GM06990 (cell line): ENCODE measurements at regions not wholly inside any gene's neighbourhood (a gene's known extent, or its start where the extent isn't known, plus 50 kb on each side); places are given as distances from the start of the nearest gene placed in this dataset.

Experiments used
- DNase-seq: peaks from one replicate; pipeline ENCODE4 v3.0.0-alpha.2; 2011; ENCODE audit not compliant: insufficient read length; ENCODE audit errors: extremely low read depth
- H3K27me3 ChIP-seq: replicated peaks from 2 replicates; pipeline ENCODE4 v1.6.0; 2011; ENCODE audit warnings: low read length; ENCODE audit not compliant: control insufficient read depth, insufficient read depth
- H3K36me3 ChIP-seq: 2 replicates; pipeline ENCODE4 v1.5.1; 2011; ENCODE audit warnings: low read length; ENCODE audit not compliant: control insufficient read depth, insufficient read depth
- H3K4me3 ChIP-seq: replicated peaks from 2 replicates; pipeline ENCODE4 v1.5.1; 2011; ENCODE audit warnings: low read depth, mild to moderate bottlenecking, control low read depth, low read length
- CTCF ChIP-seq: IDR thresholded peaks from 2 replicates; pipeline ENCODE4 v1.5.1; 2011; ENCODE audit warnings: low read length, control low read depth, mild to moderate bottlenecking, inconsistent platforms; ENCODE audit not compliant: insufficient read depth, poor library complexity, severe bottlenecking

- Histone ChIP-seq H3K36me3 (no peaks in the 10 kb centered on the region), H3K4me3 (no peak overlapping the region), H3K27me3 (no peaks in the 10 kb centered on the region; the same call in 1 of the 2 replicates)
- no peak for DNase-seq
- no peak for TF ChIP-seq CTCF
Measured at GRCh38 chr4:38373375-38373774, 290.6 kb upstream of the KLF3 start.

GRCh38 chr4:38377195-38377594 lies 286.8 kb upstream of the KLF3 start:
- no peak overlapping the region for H3K4me3 ChIP-seq
- no peak for DNase-seq
- no peaks in the 10 kb centered on the region for H3K36me3 ChIP-seq
- no peak for TF ChIP-seq CTCF
- H3K27me3 ChIP-seq: no peaks in the 10 kb centered on the region

GRCh38 chr4:38378478-38378877 lies 285.5 kb upstream of the KLF3 start:
- no peak overlapping the region for H3K4me3 ChIP-seq
- H3K27me3 ChIP-seq: no peaks in the 10 kb centered on the region
- no peak for DNase-seq
- no peak for TF ChIP-seq CTCF
- H3K36me3 ChIP-seq: no peaks in the 10 kb centered on the region

DNA sequence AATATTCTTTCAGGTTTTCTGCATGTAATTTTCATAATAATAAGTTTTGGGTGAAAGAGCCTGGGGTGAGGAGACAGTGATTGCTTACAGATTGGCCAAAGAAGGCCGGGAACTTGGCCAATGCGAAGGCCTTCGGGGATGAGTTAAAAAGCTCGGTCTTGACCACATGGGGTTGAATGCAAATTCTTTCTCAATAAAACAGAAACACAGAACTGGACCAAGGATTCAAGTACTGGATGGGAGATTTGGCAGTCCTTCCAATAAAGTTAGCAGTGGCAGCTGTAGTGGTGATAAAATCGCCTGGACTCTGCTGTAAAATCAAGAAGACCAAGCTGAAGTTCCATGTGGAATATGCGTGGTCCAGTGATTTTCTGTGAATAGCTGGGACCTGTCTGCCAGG lies 282.2 kb upstream of the KLF3 start:
- DNase-seq: no peak
- TF ChIP-seq CTCF: no peak
- H3K36me3 ChIP-seq: no peaks in the 10 kb centered on the region
- no peaks in the 10 kb centered on the region for H3K27me3 ChIP-seq
- H3K4me3 ChIP-seq: no peak overlapping the region

GRCh38 chr4:38382520-38382919 lies 281.5 kb upstream of the KLF3 start:
- H3K27me3 ChIP-seq: no peaks in the 10 kb centered on the region
- no peak for DNase-seq
- no peak overlapping the region for H3K4me3 ChIP-seq
- no peaks in the 10 kb centered on the region for H3K36me3 ChIP-seq
- no peak for TF ChIP-seq CTCF

- no peaks in the 10 kb centered on the region for H3K36me3 ChIP-seq
- TF ChIP-seq CTCF: no peak
- no peaks in the 10 kb centered on the region for H3K27me3 ChIP-seq
- H3K4me3 ChIP-seq: no peak overlapping the region
- no peak for DNase-seq
Measured at GRCh38 chr4:38383646-38384121, 280.3 kb upstream of the KLF3 start.
